ENCODE measurements at regions not wholly inside any gene's neighbourhood (a gene's known extent, or its start where the extent isn't known, plus 50 kb on each side); places are given as distances from the start of the nearest gene placed in this dataset.
"Not testable (repeated sequence)": the region's sequence is repeated elsewhere in the genome, so short reads cannot be mapped to it uniquely, and the experiment has no call there.

DNA sequence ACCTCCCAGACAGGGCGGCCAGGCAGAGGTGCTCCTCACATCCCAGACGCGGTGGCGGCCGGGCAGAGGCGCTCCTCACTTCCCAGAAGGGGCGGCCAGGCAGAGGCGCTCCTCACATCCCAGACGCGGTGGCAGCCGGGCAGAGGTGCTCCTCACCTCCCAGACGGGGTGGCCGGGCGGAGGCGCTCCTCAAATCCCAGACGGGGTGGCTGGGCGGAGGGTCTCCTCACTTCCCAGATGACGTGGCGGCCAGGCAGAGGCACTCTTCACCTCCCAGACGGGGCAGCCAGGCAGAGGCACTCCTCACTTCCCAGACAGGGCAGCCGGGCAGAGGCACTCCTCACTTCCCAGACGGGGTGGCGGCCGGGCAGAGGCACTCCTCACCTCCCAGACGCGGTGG is 247.7 kb upstream of the USP9Y start:
- not testable (repeated sequence) for DNase-seq (ENCODE audit: low read depth)

DNA sequence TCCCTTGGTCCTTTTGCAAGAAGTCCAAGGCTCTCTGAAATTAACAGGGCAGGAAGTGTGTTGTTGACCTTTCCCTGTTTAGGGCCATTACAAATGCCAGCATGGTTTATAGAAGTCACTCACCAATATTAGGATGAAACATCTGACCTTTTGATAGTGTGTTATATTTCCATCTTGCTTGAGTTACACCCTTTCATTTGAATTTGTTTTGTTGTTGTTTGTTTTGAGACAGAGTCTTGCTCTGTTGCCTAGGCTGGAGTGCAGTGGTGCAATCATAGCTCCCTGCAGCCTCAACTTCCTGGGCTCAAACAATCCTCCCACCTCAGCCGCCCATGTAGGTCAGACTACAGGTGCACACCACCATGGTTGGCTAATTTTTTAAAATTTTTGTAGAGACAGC is 241.1 kb upstream of the USP9Y start:
- no peak for DNase-seq (ENCODE audit: low read depth)

DNA sequence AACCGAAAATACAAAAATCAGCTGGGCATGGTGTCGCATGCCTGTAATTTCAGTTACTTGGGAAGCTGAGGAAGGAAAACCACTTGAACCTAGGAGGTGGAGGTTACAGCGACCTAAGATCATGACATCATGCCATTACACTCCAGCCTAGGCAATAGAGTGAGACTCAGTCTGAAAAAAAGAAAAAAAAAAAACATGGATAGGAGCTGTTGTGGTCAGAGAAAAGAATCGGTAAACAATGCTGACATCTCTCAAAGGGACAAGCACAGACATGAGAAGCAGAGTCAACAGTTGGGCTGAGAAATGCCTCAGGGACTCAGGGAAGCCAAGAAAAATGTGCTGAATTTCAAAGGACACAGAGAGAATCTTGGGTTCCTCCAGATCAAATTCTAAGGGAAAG is 236.9 kb upstream of the USP9Y start:
- no peak for DNase-seq (ENCODE audit: low read depth)

DNA sequence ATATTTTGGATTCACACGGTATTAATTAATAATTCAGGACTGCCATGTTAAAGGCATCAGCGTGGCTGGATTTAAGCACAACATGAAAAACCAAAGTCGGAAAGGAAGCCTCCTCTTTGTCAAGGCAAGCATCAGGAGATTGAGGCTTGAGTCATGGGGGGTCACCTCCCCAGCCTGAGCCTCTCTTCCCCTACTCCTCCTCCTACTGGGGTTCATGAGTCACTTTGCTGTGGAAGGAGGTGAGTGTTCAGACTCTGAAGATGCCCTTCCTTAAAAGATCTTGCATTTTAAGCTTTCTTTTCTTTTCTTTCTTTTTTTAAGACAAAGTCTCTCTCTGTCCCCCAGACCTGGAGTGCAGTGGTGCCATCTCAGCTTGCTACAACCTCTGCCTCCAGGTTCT is 235.3 kb upstream of the USP9Y start:
- no peak for DNase-seq (ENCODE audit: low read depth)

DNA sequence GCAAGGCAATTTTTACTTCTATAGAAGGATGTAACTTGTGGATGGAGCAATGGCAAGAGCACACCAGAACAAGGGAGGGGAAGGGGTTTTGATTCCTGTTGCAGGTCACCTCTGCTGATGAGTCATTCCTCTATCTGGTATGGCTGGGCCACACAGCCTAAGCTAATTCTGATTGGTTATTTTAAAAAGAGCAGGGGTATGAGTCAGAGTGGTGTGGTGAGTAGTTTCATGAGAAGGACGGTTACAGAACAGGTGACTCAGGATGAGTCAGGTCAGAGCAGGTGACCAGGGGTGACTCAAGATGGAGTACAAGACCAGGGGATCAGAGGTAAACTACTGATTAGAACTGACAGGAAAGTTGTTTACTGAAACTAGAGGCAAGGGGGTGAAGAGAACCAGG is 231.9 kb upstream of the USP9Y start:
- DNase-seq (ENCODE audit: low read depth) = no peak

DNA sequence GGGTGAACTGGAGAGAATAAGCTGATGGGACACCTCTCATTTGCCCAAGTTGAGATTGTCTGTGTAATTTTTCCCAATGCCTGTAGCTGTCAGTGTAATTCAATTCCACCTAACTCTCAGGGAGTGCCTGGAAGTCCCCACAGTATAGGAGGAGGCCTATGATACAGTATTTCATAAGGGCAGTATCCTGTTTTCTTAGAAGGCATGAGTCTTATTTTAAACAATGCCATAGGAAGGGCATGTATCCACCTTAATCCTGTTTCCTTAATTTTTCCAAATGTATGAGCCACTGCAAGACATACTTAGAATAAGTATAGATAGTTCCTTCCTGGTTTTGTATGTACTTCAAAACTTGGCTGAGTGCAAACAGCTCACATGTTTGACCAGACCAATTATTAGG is 226.6 kb upstream of the USP9Y start:
- DNase-seq (ENCODE audit: low read depth) = no peak

DNA sequence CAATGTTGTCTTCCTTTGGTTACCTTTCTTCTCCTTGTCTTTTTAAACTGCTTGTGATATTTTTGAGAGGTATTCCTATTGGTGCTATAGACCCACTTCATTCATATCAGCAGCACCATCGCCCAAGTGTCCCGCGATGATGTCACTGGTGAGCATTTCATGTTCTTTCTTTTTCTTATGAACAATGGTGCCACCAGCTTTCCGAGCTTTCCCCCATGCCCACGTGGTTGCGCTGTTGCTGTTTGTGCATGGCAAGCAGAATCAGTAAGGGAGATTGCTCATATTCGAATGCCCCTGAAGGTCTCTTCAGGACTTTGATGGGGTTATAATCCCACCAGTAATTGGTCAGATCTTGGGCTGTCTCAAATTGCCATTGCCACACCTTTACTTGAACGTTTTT is 221.6 kb upstream of the USP9Y start:
- DNase-seq (ENCODE audit: low read depth) = peak; percentile 5

DNA sequence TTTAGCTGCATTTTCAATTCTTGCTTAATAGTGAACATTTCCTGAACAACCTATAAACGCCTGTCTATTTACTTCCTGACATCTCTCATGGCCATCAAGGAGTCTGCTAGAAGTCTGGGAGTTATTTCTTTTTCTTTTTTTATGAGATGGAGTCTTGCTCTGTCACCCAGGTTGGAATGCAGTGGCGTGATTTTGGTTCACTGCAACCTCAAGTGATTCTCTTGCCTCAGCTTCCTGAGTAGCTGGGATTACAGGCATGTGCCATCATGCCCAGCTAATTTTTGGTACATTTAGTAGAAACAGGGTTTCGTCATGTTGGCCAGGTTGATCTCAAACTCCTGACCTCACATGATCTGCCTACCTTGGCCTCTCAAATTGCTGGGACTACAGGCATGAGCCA is 217.6 kb upstream of the USP9Y start:
- no peak for DNase-seq (ENCODE audit: low read depth)

DNA sequence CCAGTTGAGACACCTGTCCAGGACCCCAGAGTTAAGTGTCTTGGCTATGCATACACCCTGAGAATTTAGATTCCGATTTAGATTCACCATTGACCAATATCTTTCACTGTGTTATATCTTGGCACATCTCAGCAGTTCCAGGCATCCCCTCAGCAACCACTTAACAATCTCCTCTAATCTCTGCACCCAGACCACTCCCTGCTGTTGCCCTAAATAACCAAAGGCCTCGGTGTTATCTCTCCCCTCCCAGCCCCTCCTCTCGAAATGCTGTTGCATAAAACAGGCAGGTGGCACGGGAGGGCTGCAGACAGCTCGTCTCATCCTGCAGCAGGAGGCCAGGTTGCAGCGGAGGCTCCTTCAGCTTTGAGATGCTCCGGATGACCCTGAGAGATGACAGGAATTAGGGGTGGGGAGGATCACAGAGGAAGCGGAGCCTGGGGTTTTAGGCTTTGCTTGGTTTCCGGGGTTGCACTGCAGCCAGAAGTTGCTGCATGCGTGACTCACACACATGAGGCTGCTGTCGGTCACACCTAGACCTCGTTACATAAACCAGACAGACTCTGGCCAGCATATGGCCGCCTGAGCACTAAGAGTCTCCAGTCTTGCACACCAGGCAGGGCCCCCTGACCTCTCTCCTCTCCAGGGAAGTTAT is 210.3 kb upstream of the USP9Y start:
- DNase-seq (ENCODE audit: low read depth) = no peak

DNA sequence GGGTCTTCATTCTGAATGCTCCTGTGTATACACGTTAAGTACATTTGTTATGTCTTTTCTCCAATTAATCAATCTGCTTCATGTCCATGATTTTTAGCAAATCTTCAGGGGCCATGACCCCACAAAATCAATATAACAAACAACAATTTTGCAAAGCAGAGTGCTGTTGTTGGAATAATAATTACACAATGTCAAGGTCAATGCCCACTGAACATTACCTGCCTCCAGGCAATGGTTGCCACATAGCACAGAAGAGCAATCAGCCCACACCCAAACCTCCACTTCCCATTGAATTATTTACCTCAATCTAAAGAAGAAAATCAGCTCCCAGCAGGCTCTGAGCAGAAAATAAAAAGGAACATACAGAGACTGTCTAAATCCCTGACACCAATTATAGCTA is 208.8 kb upstream of the USP9Y start:
- no peak for DNase-seq (ENCODE audit: low read depth)

DNA sequence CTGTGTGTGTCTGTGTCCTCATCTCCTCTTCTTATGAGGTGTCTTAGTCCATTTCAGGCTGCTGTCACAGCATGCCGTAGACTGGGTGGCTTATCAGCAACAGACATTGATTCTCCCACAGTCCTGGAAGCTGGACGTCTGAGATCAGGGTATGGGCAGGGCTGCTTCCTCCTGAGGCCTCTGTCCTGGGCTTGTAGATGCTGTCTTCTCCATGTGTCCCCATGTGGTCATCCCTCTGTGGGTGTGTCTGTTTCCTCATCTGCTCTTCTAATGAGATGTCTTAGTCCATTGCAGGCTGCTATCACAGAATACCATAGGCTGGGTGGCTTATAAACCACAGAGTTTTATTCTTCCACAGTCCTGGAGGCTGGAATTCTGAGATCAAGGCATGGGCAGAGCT is 205.0 kb upstream of the USP9Y start:
- DNase-seq (ENCODE audit: low read depth) = no peak

DNA sequence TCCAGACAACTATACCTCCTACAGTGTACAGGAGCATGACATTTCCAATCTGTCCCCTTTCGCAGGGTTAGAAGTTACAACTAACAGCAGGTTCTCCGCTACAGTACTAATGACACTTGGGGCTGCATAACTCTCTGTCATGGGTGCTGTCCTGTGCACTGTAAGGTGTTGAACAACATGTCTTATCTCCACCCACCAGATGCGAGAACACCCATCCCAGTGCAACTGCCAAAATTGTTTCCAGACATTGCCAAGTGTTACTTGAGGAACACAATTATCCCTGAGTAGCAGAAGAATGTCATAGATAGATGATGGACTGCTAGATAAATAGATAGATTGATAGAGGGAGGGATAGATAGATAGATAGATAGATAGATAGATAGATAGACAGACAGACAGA is 200.9 kb upstream of the USP9Y start:
- DNase-seq (ENCODE audit: low read depth) = no peak

DNA sequence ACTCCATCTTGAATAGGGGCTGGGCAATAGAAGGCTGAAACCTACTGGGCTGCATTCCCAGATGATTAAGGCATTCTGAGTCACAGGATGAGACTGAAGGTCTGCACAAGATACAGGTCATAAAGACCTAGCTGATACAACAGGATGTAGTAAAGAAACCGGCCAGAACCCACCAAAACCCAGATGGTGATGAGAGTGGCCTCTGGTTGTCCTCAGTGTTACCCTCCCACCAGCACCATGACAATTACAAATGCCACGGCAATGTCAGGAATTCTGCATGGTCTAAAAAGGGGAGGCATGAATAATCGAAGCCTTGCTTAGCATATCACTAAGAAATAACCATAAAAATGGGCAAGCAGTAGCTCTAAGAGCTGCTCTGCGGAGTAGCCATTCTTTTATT is 197.0 kb upstream of the USP9Y start:
- DNase-seq (ENCODE audit: low read depth) = not testable (repeated sequence)

DNA sequence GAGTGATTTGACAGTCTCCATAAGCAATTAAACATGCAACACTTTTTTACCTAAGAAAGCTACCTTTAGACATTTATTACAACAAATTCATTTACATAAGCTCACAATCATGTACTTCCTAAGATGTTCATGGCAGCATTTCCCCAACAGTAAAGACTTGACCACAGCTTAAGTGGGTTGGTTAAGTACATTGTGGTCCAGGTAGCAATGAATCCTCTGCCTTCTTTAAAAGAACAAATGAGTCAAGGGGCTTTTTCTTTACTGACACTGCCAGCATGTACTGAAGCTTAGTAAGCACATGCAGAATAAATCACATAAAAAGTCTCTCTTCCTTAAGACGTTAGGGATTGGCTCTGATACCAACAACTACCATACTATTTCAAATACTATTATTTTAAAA is 183.7 kb upstream of the USP9Y start:
- DNase-seq (ENCODE audit: low read depth) = no peak

DNA sequence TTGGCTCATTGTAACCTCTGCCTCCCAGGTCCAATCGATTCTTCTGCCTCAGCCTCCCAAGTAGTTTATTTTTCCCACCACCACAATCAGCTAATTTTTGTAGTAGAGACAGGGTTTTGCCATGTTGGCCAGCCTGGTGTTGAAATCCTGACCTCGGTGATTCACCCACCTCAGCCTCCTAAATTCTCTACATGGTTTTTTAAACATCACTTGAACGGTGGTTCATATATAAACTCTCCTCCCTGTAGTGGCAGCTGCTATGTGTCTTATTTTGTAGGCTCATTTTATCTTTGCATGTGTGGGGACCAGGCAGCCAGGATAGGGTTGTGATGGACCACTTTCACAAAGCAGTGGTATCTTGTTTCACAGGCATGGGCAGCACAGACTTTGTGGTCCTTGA is 175.8 kb upstream of the USP9Y start:
- no peak for DNase-seq (ENCODE audit: low read depth)

DNA sequence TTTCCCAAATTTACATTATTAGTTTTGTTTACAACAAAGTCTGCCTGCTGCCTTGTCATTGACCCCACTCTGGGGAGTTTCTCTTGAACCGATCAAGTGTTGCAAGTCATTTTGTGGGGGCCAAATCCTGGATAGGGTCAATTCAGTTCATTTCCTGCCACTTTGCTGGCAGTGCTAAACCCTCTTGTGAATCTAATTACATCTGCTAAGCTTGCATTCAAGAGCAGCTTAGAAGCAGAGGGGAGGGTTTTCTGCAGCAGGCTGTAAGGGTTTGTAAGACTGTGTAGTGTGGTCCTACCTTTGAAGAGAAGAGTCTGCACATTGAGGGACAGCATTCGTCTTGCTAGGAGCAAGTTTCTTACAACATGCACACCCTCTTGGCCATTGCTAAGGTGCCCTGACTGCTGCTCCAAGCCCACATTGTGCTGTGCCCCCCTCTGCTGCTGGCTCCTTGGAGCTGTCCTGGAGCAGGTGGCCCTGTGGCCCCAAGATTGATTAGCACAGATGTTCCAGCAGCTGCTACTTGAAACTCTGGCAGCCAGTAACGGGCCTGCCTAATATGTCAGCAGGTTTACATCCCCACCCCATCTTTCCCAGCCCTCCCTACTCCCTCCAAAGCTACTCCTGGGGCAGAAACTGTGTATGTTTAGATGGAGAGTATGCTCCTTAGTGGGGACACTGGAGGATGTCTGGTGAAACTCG is 174.5 kb upstream of the USP9Y start:
- no peak for DNase-seq (ENCODE audit: low read depth)

DNA sequence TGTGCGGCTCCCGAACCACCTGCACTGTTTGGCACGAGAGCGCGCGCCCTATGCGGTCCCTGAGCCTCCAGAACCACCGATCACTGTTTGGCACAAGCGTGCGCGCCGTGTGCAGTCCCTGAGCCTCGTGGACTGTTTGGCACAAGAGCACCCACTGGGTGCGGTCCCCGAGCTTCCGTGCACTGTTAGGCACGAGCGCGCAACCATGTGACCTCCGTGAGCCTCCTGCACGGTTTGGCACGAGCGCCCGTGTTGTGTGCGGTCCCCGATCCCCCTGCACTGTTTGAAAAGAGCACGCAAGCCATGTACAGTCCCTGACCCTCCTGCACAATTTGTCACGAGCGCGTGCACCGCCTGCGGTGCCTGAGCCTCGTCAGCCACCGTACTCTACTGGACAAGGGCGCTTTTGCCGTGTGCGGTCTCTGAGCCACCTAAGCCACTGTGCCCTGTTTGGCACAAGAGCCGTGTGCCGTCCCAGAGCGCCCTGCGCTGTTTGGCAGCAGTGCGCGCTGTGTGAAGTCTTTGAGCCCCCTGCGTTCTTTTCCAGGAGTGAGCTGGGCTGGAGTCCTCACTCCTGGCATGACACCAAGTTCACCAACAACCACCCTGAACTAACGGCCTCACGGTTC is 163.7 kb upstream of the USP9Y start:
- no peak for DNase-seq (ENCODE audit: low read depth)

DNA sequence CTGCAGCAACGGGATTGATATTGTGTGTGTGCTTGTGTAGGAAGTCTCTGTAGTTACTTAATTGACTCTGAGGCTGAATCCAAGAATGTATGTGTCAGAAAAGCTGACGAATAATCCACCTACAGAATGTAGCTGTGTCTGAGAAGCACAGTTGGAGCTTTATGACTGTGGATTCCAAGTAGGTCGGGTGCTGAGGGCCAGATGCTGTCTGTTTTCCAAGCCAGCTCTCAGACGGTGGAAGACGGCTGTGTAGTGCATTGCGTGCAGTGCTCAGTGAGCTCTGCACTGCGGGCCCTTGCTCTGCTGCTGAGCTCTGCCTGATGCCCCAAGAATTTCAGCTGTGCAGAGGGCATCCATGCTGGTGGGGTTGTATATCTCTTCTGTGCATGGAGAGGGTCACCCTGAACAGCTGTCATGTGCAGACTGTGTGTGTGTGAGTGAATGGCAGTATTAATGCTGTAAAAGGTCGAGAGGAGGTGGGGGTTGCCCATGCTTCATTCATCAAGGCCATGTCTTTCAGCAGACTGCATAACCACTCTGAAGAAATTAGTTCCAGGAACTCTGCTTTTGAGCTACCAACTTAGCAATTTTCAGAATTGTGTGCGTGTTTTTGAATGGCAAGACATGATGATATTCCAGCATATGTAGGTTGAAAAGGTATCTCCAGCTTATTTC is 154.1 kb upstream of the USP9Y start:
- no peak for DNase-seq (ENCODE audit: low read depth)

DNA sequence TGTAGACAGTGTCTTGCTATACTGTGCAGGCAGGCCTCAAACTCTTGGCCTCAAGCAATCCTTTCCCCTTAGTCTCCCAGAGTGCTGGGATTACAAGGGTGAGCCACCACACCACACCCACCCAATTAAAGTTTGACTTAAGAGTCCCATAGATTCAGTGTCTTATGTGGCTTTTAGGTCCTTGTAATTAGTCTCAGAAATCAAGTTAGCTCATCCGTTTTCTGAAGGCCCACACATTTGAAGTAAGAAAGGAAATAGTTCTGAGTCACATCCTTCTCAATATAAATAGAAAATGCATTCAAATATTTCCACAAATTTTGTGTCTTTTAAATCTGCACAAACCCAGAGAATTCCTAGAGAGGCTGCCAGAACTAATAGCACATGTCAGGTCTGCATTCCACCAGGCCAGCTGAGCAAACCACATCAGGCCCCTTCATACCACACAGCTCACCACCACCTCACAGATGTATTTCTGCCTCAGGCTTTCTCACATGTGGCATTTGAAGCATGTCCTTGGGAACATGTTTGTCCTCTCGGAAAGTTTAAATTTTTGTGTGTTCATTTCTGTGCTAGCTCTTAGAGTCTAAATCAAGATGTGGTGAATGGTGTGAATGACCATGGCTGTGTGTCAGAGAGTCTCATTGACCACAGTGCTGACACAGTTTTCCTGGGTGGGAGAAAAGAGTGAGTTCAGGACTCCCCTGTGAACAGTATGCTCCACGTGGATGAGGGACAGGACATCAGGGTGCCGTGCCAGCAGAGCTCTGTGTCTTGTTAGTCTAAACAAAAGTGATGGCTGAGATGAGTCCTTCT is 148.4 kb upstream of the USP9Y start:
- no peak for DNase-seq (ENCODE audit: low read depth)

DNA sequence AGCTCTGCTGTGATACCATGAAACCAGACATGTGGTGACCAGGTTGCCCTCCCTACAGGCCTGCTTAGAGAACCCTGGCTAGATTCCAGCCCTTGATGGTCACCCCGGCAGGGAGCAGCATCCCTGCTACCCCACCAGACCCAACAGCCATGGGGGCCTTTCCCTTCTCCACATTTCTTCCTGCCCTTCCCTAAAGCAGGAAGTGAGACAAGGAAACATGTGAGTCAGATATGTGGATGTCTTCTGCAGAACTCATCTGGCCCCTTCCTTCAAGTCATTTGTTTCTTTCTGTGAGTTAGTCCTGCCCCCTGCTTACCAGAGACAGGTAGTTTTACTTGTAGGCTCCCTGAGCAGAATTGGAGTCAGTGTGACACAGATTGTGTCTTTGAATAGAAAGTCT is 147.1 kb upstream of the USP9Y start:
- no peak for DNase-seq (ENCODE audit: low read depth)

DNA sequence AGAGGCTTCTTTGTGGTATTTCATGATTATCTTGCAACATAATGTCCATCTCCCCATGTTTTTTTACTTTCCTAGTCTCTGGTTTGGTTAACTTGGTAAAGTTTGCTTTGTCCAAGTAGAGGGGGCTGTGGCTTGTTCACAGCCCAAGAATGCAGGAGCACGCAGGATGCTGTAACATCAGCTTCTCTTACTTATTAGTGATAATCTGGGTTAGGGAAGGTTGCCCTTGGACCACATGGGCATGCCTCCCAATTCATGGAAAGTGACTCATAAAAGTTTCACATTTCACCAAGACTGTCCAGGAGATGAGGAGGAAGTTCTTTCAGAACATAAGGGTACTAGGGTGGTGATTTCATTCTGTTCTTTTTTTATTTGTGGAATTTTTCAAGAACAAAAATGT is 146.0 kb upstream of the USP9Y start:
- no peak for DNase-seq (ENCODE audit: low read depth)

DNA sequence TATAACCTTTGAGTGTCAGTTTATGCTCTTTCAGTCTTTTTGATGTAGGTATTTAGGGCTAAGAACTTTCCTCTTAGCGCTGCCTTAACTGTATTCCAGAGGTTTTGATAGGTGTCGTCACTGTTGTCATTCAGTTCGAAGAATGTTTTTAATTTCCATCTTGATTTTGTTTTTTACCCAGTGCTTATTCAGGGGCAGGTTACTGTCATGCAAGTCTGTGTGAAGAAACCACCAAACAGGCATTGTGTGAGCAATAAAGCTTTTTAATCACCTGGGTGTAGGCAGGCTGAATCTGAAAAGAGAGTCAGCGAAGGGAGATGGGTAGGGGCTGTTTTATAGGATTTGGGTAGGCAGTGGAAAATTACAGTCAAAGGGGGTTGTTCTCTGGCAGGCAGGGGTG is 142.0 kb upstream of the USP9Y start:
- no peak for DNase-seq (ENCODE audit: low read depth)
